Occipital lobe (tissue), 1 donor: ENCODE measurements at regions not wholly inside any gene's neighbourhood (a gene's known extent, or its start where the extent isn't known, plus 50 kb on each side); places are given as distances from the start of the nearest gene placed in this dataset.

Source experiments
- DNase-seq: peaks from one replicate; lab custom pipeline; 2025; lab: John Stamatoyannopoulos, UW

GRCh38 chr5:53364061-53364460, 116.4 kb upstream of the FST start:
- no peak for DNase-seq

- no peak for DNase-seq
Observed at GRCh38 chr5:53366245-53366644, 114.2 kb upstream of the FST start.

DNA sequence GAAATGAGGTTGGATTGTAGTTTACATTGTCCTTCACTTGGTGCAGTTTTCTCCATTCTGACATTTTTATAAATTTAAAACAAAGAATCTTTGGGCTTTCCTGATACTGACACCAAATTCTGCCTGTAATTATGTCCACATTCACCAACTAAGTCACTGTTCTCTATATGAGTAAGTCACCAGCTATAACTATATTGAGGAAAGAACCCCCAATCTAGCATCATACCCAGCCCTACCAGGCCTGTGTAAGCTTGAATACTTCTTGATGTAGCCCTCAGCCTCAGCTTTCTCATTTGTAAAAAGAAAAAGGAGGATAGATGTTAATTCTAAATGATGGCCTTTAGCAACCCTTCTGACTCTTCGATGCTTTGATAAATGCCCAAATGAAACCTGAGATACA, 112.7 kb upstream of the FST start:
- DNase-seq, result no peak

DNA sequence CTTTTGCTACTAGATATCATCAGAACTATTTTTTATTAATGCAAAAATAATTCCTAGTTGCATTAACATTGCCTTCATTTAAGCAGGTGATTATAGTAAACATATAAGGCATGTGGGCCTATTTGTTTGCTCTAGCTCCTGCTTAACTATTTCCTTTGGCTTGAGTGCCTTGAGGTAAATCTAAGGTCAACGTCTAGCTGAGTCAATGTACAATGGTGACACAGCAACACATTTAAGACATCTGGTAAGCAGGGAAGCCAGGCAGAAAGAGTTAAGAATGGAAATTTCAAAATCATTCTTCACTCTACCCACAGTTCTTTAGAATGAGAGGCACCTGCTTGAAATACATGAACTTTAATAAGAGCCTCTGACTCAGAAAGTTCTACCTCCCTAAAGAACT, 111.9 kb upstream of the FST start:
- DNase-seq, result no peak

DNA sequence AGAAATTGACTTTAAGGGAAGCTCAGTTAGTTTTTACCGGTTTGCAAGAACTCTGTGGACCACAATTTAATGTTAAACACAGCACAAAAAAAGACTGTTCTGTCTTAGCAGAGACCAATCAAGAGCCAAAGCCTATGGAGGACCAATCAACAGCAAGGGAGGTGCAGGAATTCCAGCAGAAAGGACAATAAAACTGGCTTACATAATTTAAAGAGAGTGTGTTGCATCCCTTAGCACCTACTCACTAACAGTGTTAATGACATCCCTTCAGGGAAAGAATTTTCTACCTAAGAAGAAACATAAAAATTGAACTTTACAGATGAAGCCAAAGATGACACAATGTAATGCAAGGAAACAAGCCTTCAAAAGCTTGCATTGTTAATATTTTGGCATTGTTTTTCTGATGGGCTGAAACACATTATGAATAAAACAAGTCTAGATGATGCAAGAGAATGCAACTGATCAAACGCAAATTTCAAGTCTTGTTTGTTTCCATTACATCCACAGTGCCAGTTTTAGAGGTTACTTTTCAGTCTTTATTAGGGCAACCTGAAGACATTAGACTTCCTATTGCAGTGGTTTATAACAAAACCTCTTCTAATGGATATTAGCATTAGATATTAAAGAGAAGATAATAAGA, 111.3 kb upstream of the FST start:
- DNase-seq, result no peak

- no peak for DNase-seq
Observed at GRCh38 chr5:53369681-53370080, 110.7 kb upstream of the FST start.

DNA sequence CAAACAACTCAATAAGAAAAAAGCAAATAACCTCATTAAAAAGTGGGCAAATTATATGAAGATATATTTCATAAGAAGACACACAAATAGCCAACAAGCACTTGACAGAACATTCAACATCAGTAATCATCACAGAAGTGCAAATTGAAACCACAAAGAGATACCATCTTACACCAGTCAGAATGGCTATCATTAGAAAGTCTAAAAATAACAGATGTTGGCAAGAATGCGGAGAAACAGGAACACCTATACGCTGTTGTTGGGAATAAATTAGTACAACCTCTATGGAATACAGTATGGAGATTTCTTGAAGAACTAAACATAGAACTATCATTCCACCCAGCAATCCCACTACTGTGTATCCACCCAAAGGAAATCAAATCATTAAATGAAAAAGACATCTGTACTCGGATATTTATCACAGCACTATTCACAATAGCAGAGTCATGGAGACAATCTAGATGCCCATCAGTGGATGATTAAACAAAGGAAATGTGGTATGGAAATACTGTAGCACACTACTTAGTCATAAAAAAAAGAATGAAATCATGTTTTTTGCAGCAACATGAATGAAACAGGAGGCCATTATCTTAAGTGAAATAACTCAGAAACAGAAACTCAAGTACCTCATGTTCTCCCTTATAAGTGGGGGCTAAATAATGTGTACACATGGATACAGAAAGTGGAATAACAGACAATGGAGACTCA, 106.8 kb upstream of the FST start:
- no peak for DNase-seq

DNA sequence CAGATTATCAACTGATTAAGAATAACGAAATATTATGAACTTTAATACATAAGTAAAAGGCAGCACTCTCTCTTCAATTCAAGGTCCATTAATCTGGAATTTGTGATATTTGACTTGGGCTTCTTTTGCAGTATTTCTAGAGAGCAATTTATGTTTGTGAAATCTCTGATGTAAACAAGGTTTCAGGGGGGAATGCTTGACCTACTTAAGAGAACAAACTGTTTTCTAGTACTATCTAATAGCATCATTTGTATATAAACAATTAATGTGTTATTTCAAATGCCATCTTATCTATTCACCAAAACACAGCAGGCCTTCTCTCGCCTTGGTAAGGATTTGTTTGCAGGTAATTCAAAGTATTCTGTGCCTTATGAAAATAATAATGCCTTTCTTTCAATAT, 103.6 kb upstream of the FST start:
- DNase-seq, result no peak

GRCh38 chr5:53378190-53378589, 102.2 kb upstream of the FST start:
- DNase-seq, result no peak

DNA sequence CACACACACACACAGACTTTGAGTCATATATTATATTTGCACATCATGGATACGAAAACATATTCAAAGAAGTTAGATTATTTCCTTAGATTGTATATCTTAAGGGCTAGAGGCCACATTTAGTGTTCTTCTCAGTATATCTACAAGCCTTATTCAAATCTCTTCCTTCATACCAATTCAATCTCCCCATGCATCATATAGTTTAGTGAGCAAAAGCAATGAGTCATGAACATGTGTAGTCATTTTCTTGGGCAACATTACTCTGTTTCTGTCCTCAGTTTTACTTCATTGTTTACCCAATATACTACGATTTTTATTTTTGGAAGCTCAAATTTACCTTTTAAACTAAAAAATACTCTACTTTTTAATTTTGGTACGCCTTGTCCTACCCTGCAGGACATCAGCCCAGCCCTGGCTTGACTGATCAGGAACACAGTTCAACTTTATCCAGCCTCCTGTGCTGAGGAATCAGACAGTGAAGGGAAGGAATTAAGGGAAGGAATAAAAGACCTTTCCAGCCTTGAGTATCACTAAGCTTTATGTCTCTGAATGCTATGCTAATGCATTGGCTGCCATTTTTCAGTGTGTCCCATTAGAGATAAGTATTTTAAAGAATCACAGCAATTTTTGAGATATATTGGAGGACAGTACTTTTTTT, 101.7 kb upstream of the FST start:
- no peak for DNase-seq

- no peak for DNase-seq
Observed at GRCh38 chr5:53386341-53386740, 94.1 kb upstream of the FST start.

GRCh38 chr5:53389093-53389492, 91.3 kb upstream of the FST start:
- no peak for DNase-seq

DNA sequence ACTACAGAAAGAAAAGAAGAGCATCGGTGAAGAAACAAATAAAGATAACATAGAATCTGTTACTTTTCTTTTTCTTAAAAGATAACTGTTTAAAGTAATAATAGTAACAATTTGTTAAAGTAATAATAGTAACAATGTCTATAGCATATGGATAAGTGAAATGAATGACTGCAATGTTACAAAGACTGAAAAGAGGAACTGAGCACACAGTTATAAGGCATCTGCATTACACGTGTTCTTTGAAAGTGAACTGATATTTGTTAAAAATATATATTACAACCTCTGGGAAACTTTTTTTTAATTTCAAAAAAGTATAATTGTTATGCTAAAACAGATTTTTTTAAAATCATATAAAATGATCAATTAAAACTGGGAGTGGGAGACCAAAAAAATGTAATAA, 88.4 kb upstream of the FST start:
- DNase-seq, result no peak

DNA sequence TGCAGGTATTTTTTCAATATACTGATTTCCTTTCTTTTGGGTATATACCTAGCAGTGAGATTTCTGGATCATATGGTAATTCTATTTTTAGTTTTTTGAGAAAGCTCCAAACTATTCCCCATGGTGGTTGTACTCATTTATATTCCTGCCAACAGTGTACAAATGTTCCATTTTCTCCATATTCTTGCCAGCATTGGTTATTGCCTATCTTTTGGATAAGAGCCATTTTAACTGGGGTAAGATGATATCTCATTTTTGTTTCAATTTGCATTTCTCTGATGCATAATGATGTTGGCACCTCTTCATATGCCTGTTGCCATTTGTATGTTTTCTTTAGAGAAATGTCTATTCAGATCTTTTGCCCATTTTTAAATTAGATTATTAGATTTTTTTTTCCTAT, 85.6 kb upstream of the FST start:
- DNase-seq, result no peak

- no peak for DNase-seq
Observed at GRCh38 chr5:53397141-53397757, 83.2 kb upstream of the FST start.

DNA sequence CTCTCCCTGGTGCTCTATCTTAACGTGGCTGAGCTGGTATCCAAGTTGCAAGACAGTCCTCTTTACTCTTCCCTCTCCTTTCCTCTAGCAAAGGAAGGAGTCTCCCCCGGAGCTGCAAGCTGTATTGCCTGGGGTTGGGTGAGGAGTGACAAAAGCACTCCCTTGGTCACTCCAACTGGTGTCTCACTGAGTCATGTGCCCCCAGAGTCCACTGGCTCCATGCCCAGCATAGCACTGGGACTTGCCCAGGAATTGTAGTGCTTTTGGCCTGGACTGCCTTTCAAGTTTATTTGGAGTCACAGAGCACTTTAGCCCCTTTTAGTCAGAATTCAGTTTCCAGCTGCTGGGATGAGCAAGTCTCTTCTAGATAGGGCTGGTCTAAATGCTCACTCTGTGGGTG, 82.6 kb upstream of the FST start:
- DNase-seq, result no peak

- no peak for DNase-seq
Observed at GRCh38 chr5:53399926-53400697, 80.3 kb upstream of the FST start.

DNA sequence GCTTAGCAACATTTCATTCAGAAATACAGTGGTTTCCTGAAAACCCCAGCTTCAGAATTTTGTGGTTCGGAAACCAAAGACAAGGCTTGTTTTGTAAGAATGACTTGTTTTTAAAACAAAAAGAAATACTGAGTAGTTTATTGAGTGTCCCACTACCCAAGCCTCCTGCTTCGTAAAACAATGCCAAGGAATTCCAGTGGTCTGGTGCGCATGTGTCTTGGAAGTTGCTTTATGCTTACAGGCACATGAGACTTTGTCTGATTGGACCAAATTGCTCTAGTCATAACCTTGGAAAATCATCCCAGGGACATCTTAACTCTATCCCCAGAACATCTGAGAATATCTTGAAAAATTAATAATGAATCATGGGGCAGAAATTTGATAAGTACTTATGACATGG, 77.1 kb upstream of the FST start:
- DNase-seq, result no peak

- no peak for DNase-seq
Observed at GRCh38 chr5:53403758-53404157, 76.7 kb upstream of the FST start.

DNA sequence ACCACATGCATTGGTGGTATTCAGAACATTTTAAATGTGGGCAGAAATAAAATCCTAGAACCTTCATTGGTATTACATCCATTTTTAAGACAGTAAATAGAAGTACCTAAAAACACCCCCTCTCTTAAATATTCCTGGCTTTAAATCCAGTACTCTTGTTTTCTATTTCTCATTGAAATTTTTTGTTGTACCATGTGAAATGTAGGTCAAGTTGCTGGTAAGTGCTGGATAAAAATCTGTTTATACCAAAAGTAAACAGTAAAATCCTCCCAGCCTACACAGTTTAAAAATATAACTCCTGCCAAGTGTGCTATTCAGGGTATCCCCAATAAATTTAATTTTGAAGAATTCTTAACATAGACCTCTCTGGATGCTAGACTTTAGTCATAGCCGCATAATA, 75.0 kb upstream of the FST start:
- no peak for DNase-seq

- no peak for DNase-seq
Observed at GRCh38 chr5:53406630-53407316, 73.7 kb upstream of the FST start.
